ENCODE measurements at regions not wholly inside any gene's neighbourhood (a gene's known extent, or its start where the extent isn't known, plus 50 kb on each side); places are given as distances from the start of the nearest gene placed in this dataset.

DNA sequence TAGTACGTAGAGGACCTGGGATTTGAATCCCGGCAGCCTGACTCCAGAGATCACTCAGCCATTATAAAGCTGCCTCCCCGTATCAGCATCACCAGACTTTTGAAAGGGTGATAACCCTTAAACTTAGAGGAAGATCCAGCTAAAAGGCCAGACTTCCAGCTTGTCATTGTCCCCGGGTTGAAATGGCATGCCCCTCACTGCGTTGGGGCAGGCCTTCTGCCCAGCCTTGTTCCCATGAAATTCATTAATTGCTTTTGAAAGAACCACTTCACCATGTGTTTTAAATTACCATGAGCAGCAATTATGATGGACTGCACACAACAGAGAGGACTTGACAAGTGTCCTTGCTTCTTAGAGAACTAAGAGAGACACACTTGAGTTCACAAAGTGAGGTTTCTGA lies 269.6 kb upstream of the CRY1 start:
- H3K4me1 Mint-ChIP-seq: peaks cover 5% of the 10 kb centered on the region
- DNase-seq (ENCODE audit: low spot score in 2 of 2) (no peak), ATAC-seq (replicated peaks; ENCODE audit: extremely low read depth, poor library complexity, severe bottlenecking) (no peak)
- H3K27ac Mint-ChIP-seq (ENCODE audit: low read depth): no peak overlapping the region
- H3K36me3 Mint-ChIP-seq (ENCODE audit: insufficient read depth): peaks cover 1% of the 10 kb centered on the region
- no peak overlapping the region for H3K4me3 Mint-ChIP-seq
- no peaks in the 10 kb centered on the region for H3K27me3 Mint-ChIP-seq
- H3K9me3 Mint-ChIP-seq: no peaks in the 10 kb centered on the region

DNA sequence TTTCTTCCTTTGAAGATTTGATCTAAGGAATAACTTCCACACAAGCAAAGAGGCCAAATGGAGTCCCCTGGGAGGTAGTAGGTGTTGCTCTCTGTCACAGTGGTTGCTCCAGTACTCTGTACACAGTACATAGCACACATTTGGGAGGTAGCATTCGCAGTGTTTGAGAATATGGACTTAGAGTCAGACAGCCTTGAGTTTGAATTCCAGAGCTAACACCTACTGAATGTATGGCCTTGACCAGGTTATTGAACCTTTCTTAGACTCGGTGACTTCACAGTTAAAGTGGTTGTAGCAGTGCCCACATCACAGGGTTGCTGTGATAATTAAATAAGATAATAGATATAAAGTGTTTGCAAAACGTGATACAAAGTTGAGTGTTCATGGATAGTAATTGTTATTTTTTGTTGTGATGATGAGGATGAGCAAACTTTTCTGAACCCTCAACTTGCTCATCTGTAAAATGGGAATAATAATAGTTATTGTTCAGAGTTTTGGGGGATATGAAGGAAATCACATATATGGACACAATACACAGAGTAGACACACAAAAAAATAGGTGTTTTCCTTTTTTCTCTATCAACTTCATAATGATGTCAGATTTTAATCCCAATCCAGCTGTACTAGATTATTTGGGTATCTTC lies 271.6 kb upstream of the CRY1 start:
- DNase-seq (ENCODE audit: low spot score in 2 of 2): no peak
- H3K27ac Mint-ChIP-seq (ENCODE audit: low read depth): no peak overlapping the region
- no peak for ATAC-seq (replicated peaks; ENCODE audit: extremely low read depth, poor library complexity, severe bottlenecking)
- no peaks in the 10 kb centered on the region for H3K27me3 Mint-ChIP-seq
- H3K4me3 Mint-ChIP-seq: no peak overlapping the region
- H3K4me1 Mint-ChIP-seq: peaks cover 24% of the 10 kb centered on the region
- peaks cover 1% of the 10 kb centered on the region for H3K36me3 Mint-ChIP-seq (ENCODE audit: insufficient read depth)
- no peaks in the 10 kb centered on the region for H3K9me3 Mint-ChIP-seq

DNA sequence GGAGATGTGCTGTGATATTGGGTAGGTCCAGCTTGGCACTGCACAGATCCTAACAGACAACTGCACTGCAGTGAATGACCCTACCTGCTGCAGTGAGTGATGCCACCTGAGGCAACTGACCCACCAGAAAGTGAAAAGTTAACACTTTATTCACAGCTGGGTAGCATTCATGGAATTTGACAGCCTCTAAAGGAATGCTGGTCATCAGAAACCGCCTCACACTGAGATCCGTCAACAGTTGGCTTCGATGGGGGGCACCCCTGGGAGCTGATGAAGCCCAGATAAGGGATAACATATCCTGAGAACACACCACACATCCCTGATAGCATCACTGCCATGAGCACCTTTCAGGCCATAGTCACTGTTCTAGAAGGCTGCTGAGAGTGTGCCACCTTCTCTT lies 272.4 kb upstream of the CRY1 start:
- H3K9me3 Mint-ChIP-seq: no peaks in the 10 kb centered on the region
- H3K27me3 Mint-ChIP-seq: no peaks in the 10 kb centered on the region
- no peak overlapping the region for H3K4me3 Mint-ChIP-seq
- no peak overlapping the region for H3K27ac Mint-ChIP-seq (ENCODE audit: low read depth)
- ATAC-seq (replicated peaks; ENCODE audit: extremely low read depth, poor library complexity, severe bottlenecking): no peak
- peaks cover 1% of the 10 kb centered on the region for H3K36me3 Mint-ChIP-seq (ENCODE audit: insufficient read depth)
- DNase-seq (ENCODE audit: low spot score in 2 of 2): no peak
- H3K4me1 Mint-ChIP-seq: peaks cover 31% of the 10 kb centered on the region

DNA sequence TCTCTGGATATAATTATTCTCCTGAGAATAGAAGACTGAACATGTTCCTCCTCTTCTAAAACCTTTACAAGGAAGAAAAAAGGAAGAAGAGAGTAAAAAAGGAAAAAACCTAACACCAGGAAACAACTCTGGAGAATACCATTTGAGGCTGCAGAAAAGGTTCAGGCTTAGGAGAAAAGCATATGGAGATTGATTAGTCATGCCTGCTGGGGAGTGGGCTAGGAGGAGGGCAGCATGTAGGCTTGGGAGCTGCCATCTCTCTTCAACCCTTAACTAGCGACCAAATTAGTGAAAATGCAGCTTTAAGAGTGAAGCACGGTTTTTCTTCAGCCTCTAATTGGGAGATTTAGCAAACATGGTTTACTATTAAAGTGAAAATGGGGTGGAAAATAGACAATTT lies 273.0 kb upstream of the CRY1 start:
- no peaks in the 10 kb centered on the region for H3K27me3 Mint-ChIP-seq
- H3K36me3 Mint-ChIP-seq (ENCODE audit: insufficient read depth): peaks cover 1% of the 10 kb centered on the region
- H3K4me3 Mint-ChIP-seq: no peak overlapping the region
- no peak overlapping the region for H3K27ac Mint-ChIP-seq (ENCODE audit: low read depth)
- ATAC-seq (replicated peaks; ENCODE audit: extremely low read depth, poor library complexity, severe bottlenecking): no peak
- peaks cover 36% of the 10 kb centered on the region for H3K4me1 Mint-ChIP-seq
- no peak for DNase-seq (ENCODE audit: low spot score in 2 of 2)
- H3K9me3 Mint-ChIP-seq: no peaks in the 10 kb centered on the region

GRCh38 chr12:107368586-107368985 lies 275.2 kb upstream of the CRY1 start:
- Mint-ChIP-seq H3K4me3 (peak overlapping the region; percentile 80), H3K27ac (ENCODE audit: low read depth) (peak overlapping the region; percentile 84), H3K4me1 (peaks cover 58% of the 10 kb centered on the region), H3K9me3 (no peaks in the 10 kb centered on the region), H3K27me3 (no peaks in the 10 kb centered on the region), H3K36me3 (ENCODE audit: insufficient read depth) (peaks cover 6% of the 10 kb centered on the region)
- DNase-seq (ENCODE audit: low spot score in 2 of 2): no peak
- peak; percentile 33 for ATAC-seq (replicated peaks; ENCODE audit: extremely low read depth, poor library complexity, severe bottlenecking)

- Mint-ChIP-seq H3K9me3 (no peaks in the 10 kb centered on the region), H3K4me3 (peak overlapping the region; percentile 80), H3K27ac (ENCODE audit: low read depth) (peak overlapping the region; percentile 84), H3K27me3 (no peaks in the 10 kb centered on the region), H3K36me3 (ENCODE audit: insufficient read depth) (peaks cover 6% of the 10 kb centered on the region), H3K4me1 (peaks cover 60% of the 10 kb centered on the region)
- DNase-seq (ENCODE audit: low spot score in 2 of 2): no peak
- no peak for ATAC-seq (replicated peaks; ENCODE audit: extremely low read depth, poor library complexity, severe bottlenecking)
These were observed 275.7 kb upstream of the CRY1 start for GRCh38 chr12:107369006-107369405.

- no peaks in the 10 kb centered on the region for H3K27me3 Mint-ChIP-seq
These were observed 276.3 kb upstream of the CRY1 start for GRCh38 chr12:107369679-107370078.

GRCh38 chr12:107372229-107372658 lies 278.9 kb upstream of the CRY1 start:
- H3K9me3 Mint-ChIP-seq: no peaks in the 10 kb centered on the region
- H3K4me3 Mint-ChIP-seq: peak overlapping the region; percentile 17
- H3K27ac Mint-ChIP-seq (ENCODE audit: low read depth): no peak overlapping the region
- no peaks in the 10 kb centered on the region for H3K27me3 Mint-ChIP-seq
- ATAC-seq (replicated peaks; ENCODE audit: extremely low read depth, poor library complexity, severe bottlenecking) (peak; percentile 67), DNase-seq (ENCODE audit: low spot score in 2 of 2) (peak in 1 of 2 donors; percentile 24)
- peaks cover 4% of the 10 kb centered on the region for H3K36me3 Mint-ChIP-seq (ENCODE audit: insufficient read depth)
- H3K4me1 Mint-ChIP-seq: peaks cover 60% of the 10 kb centered on the region

More at GRCh38 chr12:107369679-107370078, 276.3 kb upstream of the CRY1 start:
- DNase-seq (ENCODE audit: low spot score in 2 of 2) (no peak), ATAC-seq (replicated peaks; ENCODE audit: extremely low read depth, poor library complexity, severe bottlenecking) (peak; percentile 53)
- Mint-ChIP-seq H3K4me3 (peak overlapping the region; percentile 80), H3K9me3 (no peaks in the 10 kb centered on the region), H3K4me1 (peaks cover 60% of the 10 kb centered on the region), H3K36me3 (ENCODE audit: insufficient read depth) (peaks cover 6% of the 10 kb centered on the region), H3K27ac (ENCODE audit: low read depth) (peak overlapping the region; percentile 84)

GRCh38 chr12:107373238-107373809 lies 280.0 kb upstream of the CRY1 start:
- H3K27ac Mint-ChIP-seq (ENCODE audit: low read depth): peak overlapping the region; percentile 2
- H3K4me3 Mint-ChIP-seq: no peak overlapping the region
- no peak for DNase-seq (ENCODE audit: low spot score in 2 of 2)
- no peaks in the 10 kb centered on the region for H3K27me3 Mint-ChIP-seq
- ATAC-seq (replicated peaks; ENCODE audit: extremely low read depth, poor library complexity, severe bottlenecking): no peak
- H3K4me1 Mint-ChIP-seq: peaks cover 53% of the 10 kb centered on the region
- peaks cover 4% of the 10 kb centered on the region for H3K36me3 Mint-ChIP-seq (ENCODE audit: insufficient read depth)
- no peaks in the 10 kb centered on the region for H3K9me3 Mint-ChIP-seq

DNA sequence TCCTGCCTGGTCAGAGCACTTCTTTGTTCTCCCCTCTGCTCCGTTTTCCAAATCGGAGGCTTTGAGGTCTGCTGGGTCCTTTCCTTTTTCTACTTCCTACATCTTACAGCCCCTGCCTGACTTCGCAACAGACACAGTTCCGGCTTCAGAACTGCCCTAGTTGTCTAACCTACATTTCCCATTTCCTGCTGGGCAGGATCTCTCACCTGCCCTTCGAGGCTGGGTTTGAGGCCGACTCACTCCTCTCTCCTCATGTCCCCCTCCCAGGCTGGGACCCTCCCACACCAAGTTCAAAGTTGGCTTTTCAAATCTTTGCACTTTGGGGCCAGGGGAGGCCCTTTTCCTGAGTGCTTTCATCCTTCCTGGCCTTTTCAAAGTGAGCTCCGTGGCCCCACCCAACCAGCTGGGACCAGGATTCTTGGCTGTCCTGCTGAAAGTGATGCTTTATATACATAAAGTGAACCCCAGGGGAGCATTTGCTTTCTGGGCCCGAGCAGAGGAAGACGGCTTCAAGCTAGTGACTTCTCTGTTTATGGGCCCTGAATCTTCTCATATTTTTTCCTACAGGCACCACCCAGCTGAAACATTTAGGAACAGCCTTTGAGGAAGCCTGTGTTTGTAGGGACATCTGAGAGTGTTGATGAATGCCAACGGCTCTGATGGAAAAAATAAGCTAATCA lies 281.0 kb upstream of the CRY1 start:
- ATAC-seq (replicated peaks; ENCODE audit: extremely low read depth, poor library complexity, severe bottlenecking) (no peak), DNase-seq (ENCODE audit: low spot score in 2 of 2) (no peak)
- H3K4me1 Mint-ChIP-seq: peaks cover 43% of the 10 kb centered on the region
- H3K27ac Mint-ChIP-seq (ENCODE audit: low read depth): peak overlapping the region; percentile 82
- H3K4me3 Mint-ChIP-seq: no peak overlapping the region
- H3K9me3 Mint-ChIP-seq: no peaks in the 10 kb centered on the region
- no peaks in the 10 kb centered on the region for H3K27me3 Mint-ChIP-seq
- H3K36me3 Mint-ChIP-seq (ENCODE audit: insufficient read depth): peaks cover 4% of the 10 kb centered on the region

DNA sequence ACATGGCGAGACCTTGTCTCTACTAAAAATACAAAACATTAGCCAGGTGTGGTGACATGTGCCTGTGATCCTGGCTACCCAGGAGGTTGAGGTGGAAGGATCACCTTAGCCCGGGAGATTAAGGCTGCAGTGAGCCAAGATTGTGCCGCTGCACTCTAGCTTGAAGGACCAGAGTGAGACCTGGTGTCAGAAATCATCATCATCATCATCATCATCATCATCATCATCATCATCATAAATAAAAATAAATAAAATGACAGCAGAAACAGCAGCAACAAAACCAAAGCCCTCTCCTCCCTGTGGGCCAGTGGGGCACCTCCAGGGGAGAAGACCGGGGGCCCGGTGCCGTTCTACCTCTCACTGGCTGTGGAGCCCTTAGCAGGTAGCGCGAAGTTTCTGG lies 281.9 kb upstream of the CRY1 start:
- Mint-ChIP-seq H3K27ac (ENCODE audit: low read depth) (peak overlapping the region; percentile 56), H3K9me3 (no peaks in the 10 kb centered on the region), H3K4me3 (no peak overlapping the region), H3K36me3 (ENCODE audit: insufficient read depth) (peaks cover 4% of the 10 kb centered on the region), H3K4me1 (peaks cover 34% of the 10 kb centered on the region), H3K27me3 (no peaks in the 10 kb centered on the region)
- ATAC-seq (replicated peaks; ENCODE audit: extremely low read depth, poor library complexity, severe bottlenecking): no peak
- DNase-seq (ENCODE audit: low spot score in 2 of 2): no peak

DNA sequence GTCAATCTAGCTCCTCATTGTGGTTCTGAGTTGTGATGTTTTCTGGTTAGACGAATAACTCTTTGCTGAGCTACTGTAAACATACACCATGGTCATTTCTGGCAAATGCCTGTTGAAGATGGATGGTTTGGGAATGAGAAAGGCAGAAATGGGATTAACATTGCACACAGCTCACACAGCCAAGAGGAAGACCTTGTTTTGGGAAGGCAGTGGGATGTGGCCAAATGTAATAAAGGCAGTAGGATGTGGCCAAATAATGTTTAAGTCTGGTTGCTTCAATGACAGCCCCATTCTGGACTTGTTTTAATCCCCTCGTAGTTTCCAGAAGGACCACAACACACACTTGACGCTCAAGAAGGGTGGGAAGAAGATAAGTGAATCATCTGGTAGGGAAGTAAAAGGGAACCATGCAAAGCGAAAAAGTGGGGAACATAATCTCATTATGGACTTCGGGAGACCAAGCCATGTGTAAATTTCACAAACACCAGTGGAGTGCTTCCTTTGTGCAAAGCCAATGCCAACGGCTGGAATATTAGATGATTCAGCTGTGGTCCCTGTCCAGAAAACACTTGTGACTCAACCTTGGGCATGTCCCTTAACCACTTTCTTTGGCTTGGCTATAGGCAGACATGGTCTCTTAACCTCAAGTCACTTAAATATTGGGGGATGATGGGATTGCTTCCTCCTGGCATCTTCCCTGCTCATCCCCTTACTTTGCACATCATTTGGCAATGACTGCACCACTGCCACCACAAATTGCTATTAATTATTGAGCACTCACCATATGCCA lies 284.4 kb upstream of the CRY1 start:
- no peak for ATAC-seq (replicated peaks; ENCODE audit: extremely low read depth, poor library complexity, severe bottlenecking)
- H3K4me3 Mint-ChIP-seq: no peak overlapping the region
- no peaks in the 10 kb centered on the region for H3K36me3 Mint-ChIP-seq (ENCODE audit: insufficient read depth)
- no peak overlapping the region for H3K27ac Mint-ChIP-seq (ENCODE audit: low read depth)
- H3K27me3 Mint-ChIP-seq: no peaks in the 10 kb centered on the region
- H3K4me1 Mint-ChIP-seq: peaks cover 10% of the 10 kb centered on the region
- DNase-seq (ENCODE audit: low spot score in 2 of 2): no peak
- H3K9me3 Mint-ChIP-seq: no peaks in the 10 kb centered on the region

Measured in central memory CD8-positive, alpha-beta T cell (primary cell).